AG04449 (cell line): ENCODE measurements at regions not wholly inside any gene's neighbourhood (a gene's known extent, or its start where the extent isn't known, plus 50 kb on each side); places are given as distances from the start of the nearest gene placed in this dataset.
A peak's percentile ranks its signal among the peaks of the same experiment; 100 is the strongest.

ENCODE experiments used
- CTCF ChIA-PET: fragments of 350-600 bp; formaldehyde crosslinking; extraction: SDS; loops from one replicate; lab custom pipeline; 2021; ENCODE audit warnings: antibody characterized with exemption; lab: Yijun Ruan, JAX
- POLR2A ChIA-PET: fragments of 400-600, 350-600 bp; formaldehyde crosslinking; extraction: SDS; loops from one replicate; lab custom pipeline; 2020; ENCODE audit warnings: antibody characterized with exemption, inconsistent platforms; lab: Yijun Ruan, JAX
- DNase-seq: peaks from one replicate; pipeline ENCODE4 v3.0.0-alpha.2; 2010; ENCODE audit warnings: low read depth, low spot score
- H3K4me3 ChIP-seq: 2 replicates; pipeline ENCODE4 v1.5.1; 2011; ENCODE audit warnings: low read depth, mild to moderate bottlenecking, control low read depth, low read length
- TF ChIP-seq, protein P1 (sequence below): IDR thresholded peaks from one replicate; pipeline ENCODE4 v1.5.1; 2011; ENCODE audit warnings: mild to moderate bottlenecking, moderate library complexity, low read length, control low read depth, inconsistent platforms; ENCODE audit not compliant: insufficient read depth; ENCODE audit errors: missing control alignments

DNA sequence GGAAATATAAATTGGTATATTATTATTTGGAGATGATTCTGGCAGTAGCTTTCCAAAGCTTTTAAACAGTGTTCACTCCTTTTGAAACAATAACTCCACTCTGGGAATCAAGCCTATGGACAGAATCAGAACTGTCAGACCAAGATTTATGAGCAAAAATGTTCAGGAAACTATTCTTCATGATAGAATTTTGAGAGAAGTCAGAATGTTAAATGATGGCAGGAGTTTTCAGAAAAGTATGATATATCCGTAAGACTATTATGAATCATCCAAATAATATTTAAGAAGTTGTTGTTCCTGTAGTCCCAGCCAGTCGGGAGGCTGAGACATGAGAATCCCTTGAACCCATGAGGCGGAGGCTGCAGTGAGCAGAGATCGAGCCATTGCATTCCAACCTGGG, 50.5 kb upstream of the ADGRG2 start:
- TF ChIP-seq, protein P1, sequence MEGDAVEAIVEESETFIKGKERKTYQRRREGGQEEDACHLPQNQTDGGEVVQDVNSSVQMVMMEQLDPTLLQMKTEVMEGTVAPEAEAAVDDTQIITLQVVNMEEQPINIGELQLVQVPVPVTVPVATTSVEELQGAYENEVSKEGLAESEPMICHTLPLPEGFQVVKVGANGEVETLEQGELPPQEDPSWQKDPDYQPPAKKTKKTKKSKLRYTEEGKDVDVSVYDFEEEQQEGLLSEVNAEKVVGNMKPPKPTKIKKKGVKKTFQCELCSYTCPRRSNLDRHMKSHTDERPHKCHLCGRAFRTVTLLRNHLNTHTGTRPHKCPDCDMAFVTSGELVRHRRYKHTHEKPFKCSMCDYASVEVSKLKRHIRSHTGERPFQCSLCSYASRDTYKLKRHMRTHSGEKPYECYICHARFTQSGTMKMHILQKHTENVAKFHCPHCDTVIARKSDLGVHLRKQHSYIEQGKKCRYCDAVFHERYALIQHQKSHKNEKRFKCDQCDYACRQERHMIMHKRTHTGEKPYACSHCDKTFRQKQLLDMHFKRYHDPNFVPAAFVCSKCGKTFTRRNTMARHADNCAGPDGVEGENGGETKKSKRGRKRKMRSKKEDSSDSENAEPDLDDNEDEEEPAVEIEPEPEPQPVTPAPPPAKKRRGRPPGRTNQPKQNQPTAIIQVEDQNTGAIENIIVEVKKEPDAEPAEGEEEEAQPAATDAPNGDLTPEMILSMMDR = no peak
- ChIA-PET POLR2A (no interaction called here), CTCF (no interaction called here)
- no peak overlapping the region for H3K4me3 ChIP-seq
- no peak for DNase-seq

DNA sequence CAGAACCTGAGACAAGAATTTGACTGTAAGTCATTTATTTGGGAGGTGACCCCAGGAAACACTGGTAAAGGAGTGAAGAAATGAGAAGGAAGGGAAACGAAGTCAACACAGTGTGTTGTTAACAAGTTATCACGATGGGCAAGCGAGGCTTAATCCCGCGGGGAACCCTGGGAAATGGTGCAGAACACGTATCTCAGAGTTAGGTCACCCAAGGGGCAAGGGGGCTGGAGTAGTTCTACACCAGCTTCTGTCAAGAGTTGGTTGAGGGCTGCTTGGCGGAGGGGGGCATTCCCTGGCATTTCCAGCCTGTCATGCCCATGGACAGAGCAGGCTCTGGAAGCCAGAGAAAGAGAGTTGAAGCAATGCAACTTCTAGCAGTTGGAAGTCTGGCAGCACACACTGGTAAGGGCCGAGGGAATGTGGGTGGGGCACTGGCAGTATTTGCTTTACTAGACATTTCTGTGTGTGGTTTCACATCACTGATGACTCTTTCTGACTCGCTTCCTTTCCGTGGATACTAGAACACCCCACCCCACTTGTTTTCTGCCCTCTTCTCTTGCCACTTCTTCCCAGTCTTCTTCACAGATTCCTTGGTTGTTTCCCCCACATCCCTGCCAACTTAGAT, 52.2 kb upstream of the ADGRG2 start:
- no peak overlapping the region for H3K4me3 ChIP-seq
- POLR2A ChIA-PET = no interaction called here
- TF ChIP-seq, protein P1 = no peak
- CTCF ChIA-PET = no interaction called here
- DNase-seq = peak; percentile 4

DNA sequence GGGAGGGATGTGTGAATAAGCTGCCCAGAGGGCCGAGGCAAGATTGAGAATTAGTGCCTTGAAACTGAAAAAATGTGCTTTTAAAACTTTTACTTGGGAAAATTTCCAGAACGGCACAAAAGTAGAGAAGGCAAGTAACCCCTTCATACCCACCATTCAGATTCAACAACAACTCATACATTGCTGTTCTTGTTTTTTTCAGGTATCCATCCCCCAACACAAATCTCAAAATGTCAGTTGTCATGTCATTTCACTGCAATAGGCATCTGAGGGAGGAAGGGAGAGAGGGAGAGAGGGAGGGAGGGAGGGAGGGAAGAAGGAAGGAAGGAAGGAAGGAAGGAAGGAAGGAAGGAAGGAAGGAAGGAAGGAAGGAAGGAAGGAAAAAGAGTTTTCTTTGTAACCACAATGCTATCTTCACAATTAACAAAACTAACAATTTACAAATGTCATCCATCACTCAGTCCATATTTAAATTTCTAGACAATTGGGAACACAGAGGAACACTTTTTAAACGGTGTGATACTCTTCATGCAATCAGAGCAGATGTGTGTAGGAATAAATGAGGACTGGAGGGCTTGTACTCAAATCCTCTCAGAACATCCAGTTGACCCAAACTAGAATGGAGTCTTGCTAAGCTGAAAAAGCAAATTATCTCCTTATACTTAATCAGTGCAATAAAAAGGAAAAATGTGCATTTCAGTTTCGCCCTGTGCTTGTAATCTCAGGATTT, 54.8 kb upstream of the ADGRG2 start:
- ChIA-PET POLR2A (no interaction called here), CTCF (no interaction called here)
- H3K4me3 ChIP-seq = no peak overlapping the region
- TF ChIP-seq, protein P1 = no peak
- DNase-seq = no peak

DNA sequence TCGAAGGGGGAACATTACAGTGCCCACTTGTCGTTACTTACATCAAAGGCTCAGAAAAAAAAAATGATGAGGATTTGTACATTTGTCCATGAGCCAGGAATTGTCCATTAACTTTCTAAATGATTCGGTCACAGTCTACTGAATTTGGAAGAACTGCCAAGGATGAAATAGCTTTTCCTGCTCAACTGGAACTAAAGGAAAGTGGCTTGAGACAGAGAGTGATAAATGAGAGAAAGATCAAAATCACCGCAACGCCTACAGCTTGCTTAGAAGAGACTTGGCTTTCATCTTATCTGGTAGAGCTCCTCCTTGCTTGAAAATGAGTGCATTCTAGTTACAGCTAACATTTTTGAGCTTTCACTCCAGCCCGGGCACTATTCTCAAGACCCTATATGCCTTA, 55.5 kb upstream of the ADGRG2 start:
- ChIA-PET POLR2A (no interaction called here), CTCF (no interaction called here)
- no peak for DNase-seq

GRCh38 chrX:19178402-19178801, 56.1 kb upstream of the ADGRG2 start:
- no peak for DNase-seq
- TF ChIP-seq, protein P1 = no peak
- ChIA-PET CTCF (no interaction called here), POLR2A (no interaction called here)
- no peak overlapping the region for H3K4me3 ChIP-seq

More for the DNA sequence above, 55.5 kb upstream of the ADGRG2 start:
- TF ChIP-seq, protein P1 = no peak
- H3K4me3 ChIP-seq = no peak overlapping the region

DNA sequence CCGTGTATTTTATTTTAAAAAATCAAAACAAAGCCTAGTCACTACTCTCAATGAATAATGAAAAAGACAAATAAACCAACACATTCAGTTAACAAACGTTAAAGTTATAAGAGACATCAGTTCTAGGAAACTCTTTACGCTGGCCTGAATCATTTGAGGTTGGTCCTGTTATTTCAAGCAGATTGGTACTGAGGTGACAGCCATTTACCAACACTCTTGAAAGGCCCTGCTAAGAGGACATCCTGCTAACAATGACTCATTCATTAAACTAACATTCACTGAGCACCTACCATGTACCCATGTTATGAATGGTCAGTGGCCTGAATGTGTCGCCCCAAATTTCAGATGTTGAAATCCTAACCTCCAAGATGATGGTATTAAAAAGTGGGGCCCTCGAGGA, 57.1 kb upstream of the ADGRG2 start:
- CTCF ChIA-PET = no interaction called here
- H3K4me3 ChIP-seq = no peak overlapping the region
- TF ChIP-seq, protein P1 = no peak
- POLR2A ChIA-PET = no interaction called here
- DNase-seq = no peak
